IMR-90 (cell line): ENCODE measurements at regions not wholly inside any gene's neighbourhood (a gene's known extent, or its start where the extent isn't known, plus 50 kb on each side); places are given as distances from the start of the nearest gene placed in this dataset.

Experiments used
- ATAC-seq: fragments of 200-7000 bp; cut with Tn5 transposase; 2 replicates; pipeline ENCODE4 v1.9.1; 2020; ENCODE audit warnings: low read depth, mild to moderate bottlenecking, moderate library complexity
- BruUV-seq: library from RNA; stranded (reverse); fragments of 400-500 nt; replicated peaks from 2 replicates; lab custom pipeline; 2021; lab: Mats Ljungman, UMichigan
- CTCF ChIA-PET: fragments of 300-600 bp; formaldehyde crosslinking; extraction: SDS; loops from one replicate; lab custom pipeline; 2021; ENCODE audit warnings: antibody characterized with exemption; lab: Yijun Ruan, JAX
- POLR2A ChIA-PET: fragments of 300-600 bp; sonication (Branson Sonifier 250); formaldehyde crosslinking; loops from one replicate; lab custom pipeline; 2022; ENCODE audit warnings: antibody characterized with exemption; ENCODE audit not compliant: unreplicated experiment; lab: Charles Lee
- DNase-seq: peaks from one replicate; pipeline ENCODE4 v3.0.0; 2013
- H2AFZ ChIP-seq: replicated peaks from 2 replicates; pipeline ENCODE3; 2013; ENCODE audit warnings: low read length, mild to moderate bottlenecking; ENCODE audit not compliant: poor library complexity
- H2AK5ac ChIP-seq: 2 replicates; pipeline ENCODE4 v1.6.1; 2013; ENCODE audit warnings: low read depth, low read length, inconsistent platforms
- H2AK9ac ChIP-seq: replicated peaks from 2 replicates; pipeline ENCODE3; 2013; ENCODE audit warnings: mild to moderate bottlenecking, low read depth, low read length, moderate library complexity; ENCODE audit not compliant: poor library complexity
- H2BK120ac ChIP-seq: 2 replicates; pipeline ENCODE4 v1.6.1; 2013; ENCODE audit warnings: low read depth, low read length, inconsistent platforms
- H2BK15ac ChIP-seq: 3 replicates; pipeline ENCODE4 v1.6.1; 2013; ENCODE audit warnings: low read depth, low read length, inconsistent platforms
- H2BK20ac ChIP-seq: 2 replicates; pipeline ENCODE4 v1.6.1; 2013; ENCODE audit warnings: low read depth, mild to moderate bottlenecking, inconsistent platforms, low read length, moderate library complexity
- H2BK5ac ChIP-seq: 2 replicates; pipeline ENCODE4 v1.6.1; 2013; ENCODE audit warnings: mild to moderate bottlenecking, low read depth, low read length, inconsistent platforms; ENCODE audit not compliant: poor library complexity, severe bottlenecking
- H3K14ac ChIP-seq: replicated peaks from 2 replicates; pipeline ENCODE4 v1.6.1; 2013; ENCODE audit warnings: low read depth, low read length, inconsistent platforms
- H3K18ac ChIP-seq: 2 replicates; pipeline ENCODE4 v1.6.1; 2013; ENCODE audit warnings: low read depth, low read length, control low read depth
- H3K23ac ChIP-seq: 2 replicates; pipeline ENCODE4 v1.6.1; 2013; ENCODE audit warnings: low read depth, low read length, inconsistent platforms
- H3K27ac ChIP-seq: 2 replicates; pipeline ENCODE4 v1.5.1; 2013; ENCODE audit warnings: mild to moderate bottlenecking, control low read depth, low read length; ENCODE audit not compliant: insufficient read depth
- H3K27me3 ChIP-seq: 2 replicates; pipeline ENCODE4 v1.6.1; 2013; ENCODE audit warnings: low read length; ENCODE audit not compliant: control insufficient read depth, insufficient read depth
- H3K36me3 ChIP-seq: 2 replicates; pipeline ENCODE4 v1.6.1; 2013; ENCODE audit warnings: low read length, mixed read lengths; ENCODE audit not compliant: control insufficient read depth, insufficient read depth
- H3K4ac ChIP-seq: 2 replicates; pipeline ENCODE4 v1.6.1; 2013; ENCODE audit warnings: low read depth, low read length, inconsistent platforms
- H3K4me1 ChIP-seq: 2 replicates; pipeline ENCODE4 v1.6.1; 2013; ENCODE audit warnings: low read length, mixed read lengths; ENCODE audit not compliant: control insufficient read depth, insufficient read depth
- H3K4me2 ChIP-seq: 2 replicates; pipeline ENCODE4 v1.6.1; 2013; ENCODE audit warnings: low read depth, mild to moderate bottlenecking, control low read depth, low read length, moderate library complexity
- H3K4me3 ChIP-seq: 2 replicates; pipeline ENCODE4 v1.5.1; 2013; ENCODE audit warnings: low read depth, mild to moderate bottlenecking, control low read depth, low read length, moderate library complexity; ENCODE audit not compliant: insufficient read depth
- H3K56ac ChIP-seq: 2 replicates; pipeline ENCODE4 v1.6.1; 2013; ENCODE audit warnings: low read length, inconsistent platforms; ENCODE audit not compliant: insufficient read depth; ENCODE audit errors: extremely low read depth
- H3K79me1 ChIP-seq, 2 experiments: 2 replicates each; pipeline ENCODE4 v1.6.1; 2013; ENCODE audit warnings: low read length in 2 of 2, inconsistent platforms in 1 of 2, low read depth in 1 of 2
- H3K9ac ChIP-seq: 2 replicates; pipeline ENCODE4 v1.6.1; 2013; ENCODE audit warnings: low read depth, low read length, control low read depth
- H3K9me1 ChIP-seq: 2 replicates; pipeline ENCODE4 v1.6.1; 2013; ENCODE audit warnings: low read length, inconsistent platforms; ENCODE audit not compliant: insufficient read depth
- H3K9me3 ChIP-seq: 2 replicates; pipeline ENCODE4 v1.6.1; 2013; ENCODE audit warnings: low read length; ENCODE audit not compliant: control insufficient read depth, insufficient read depth
- H4K20me1 ChIP-seq: 2 replicates; pipeline ENCODE4 v1.6.1; 2013; ENCODE audit warnings: low read length, inconsistent platforms; ENCODE audit not compliant: insufficient read depth
- H4K5ac ChIP-seq: 2 replicates; pipeline ENCODE4 v1.6.1; 2013; ENCODE audit warnings: mild to moderate bottlenecking, low read depth, low read length, control low read depth
- H4K8ac ChIP-seq, 2 experiments: 2 replicates each; pipeline ENCODE4 v1.6.1; 2013; ENCODE audit warnings: low read depth in 2 of 2, low read length in 2 of 2, control low read depth in 1 of 2, inconsistent platforms in 1 of 2
- H4K91ac ChIP-seq: 2 replicates; pipeline ENCODE4 v1.6.1; 2013; ENCODE audit warnings: low read depth, low read length, inconsistent platforms; ENCODE audit not compliant: insufficient read depth
- BHLHE40 ChIP-seq: fragments of 150-350 bp; IDR thresholded peaks from 2 replicates; pipeline ENCODE4 v1.6.1; 2016; ENCODE audit warnings: mild to moderate bottlenecking, low read depth, low read length
- CEBPB ChIP-seq: IDR thresholded peaks from 2 replicates; pipeline ENCODE4 v1.6.1; 2012; ENCODE audit warnings: low read depth, low read length, improper control_type of control experiment
- CHD1 ChIP-seq: IDR thresholded peaks from 2 replicates; pipeline ENCODE4 v1.6.1; 2012; ENCODE audit warnings: low read depth, low read length, improper control_type of control experiment
- FOS ChIP-seq: fragments of 150-350 bp; IDR thresholded peaks from 2 replicates; pipeline ENCODE4 v1.6.1; 2016; ENCODE audit warnings: low read depth, low read length
- MAFK ChIP-seq: IDR thresholded peaks from 2 replicates; pipeline ENCODE4 v1.6.1; 2012; ENCODE audit warnings: low read depth, low read length, improper control_type of control experiment
- MAZ ChIP-seq: IDR thresholded peaks from 2 replicates; pipeline ENCODE4 v1.6.1; 2012; ENCODE audit warnings: low read depth, mild to moderate bottlenecking, low read length, improper control_type of control experiment, moderate library complexity, borderline replicate concordance
- MXI1 ChIP-seq: IDR thresholded peaks from 2 replicates; pipeline ENCODE4 v1.6.1; 2012; ENCODE audit warnings: low read depth, mild to moderate bottlenecking, low read length, moderate library complexity, borderline replicate concordance
- POLR2A ChIP-seq: IDR thresholded peaks from 2 replicates; pipeline ENCODE4 v1.6.1; 2012; ENCODE audit warnings: mild to moderate bottlenecking, low read depth, low read length
- RAD21 ChIP-seq: IDR thresholded peaks from 2 replicates; pipeline ENCODE4 v1.6.1; 2012; ENCODE audit warnings: low read length, improper control_type of control experiment
- RCOR1 ChIP-seq: IDR thresholded peaks from 2 replicates; pipeline ENCODE4 v1.6.1; 2012; ENCODE audit warnings: mild to moderate bottlenecking, low read length, improper control_type of control experiment; ENCODE audit not compliant: insufficient replicate concordance
- RFX5 ChIP-seq: IDR thresholded peaks from 2 replicates; pipeline ENCODE4 v1.8.0; 2012; ENCODE audit warnings: low read depth, mild to moderate bottlenecking, low read length, moderate library complexity
- SMC3 ChIP-seq: fragments of 150-350 bp; IDR thresholded peaks from 2 replicates; pipeline ENCODE4 v1.6.1; 2016; ENCODE audit warnings: low read depth, mild to moderate bottlenecking, antibody characterized with exemption, low read length, moderate library complexity
- WGBS, 2 experiments: methylation state at CpG; one replicate each; pipeline versions ENCODE4 v1.1.5 to v1.1.7; 2013; ENCODE audit warnings: missing lambda C conversion rate in 2 of 2; ENCODE audit not compliant: insufficient read length in 1 of 2; ENCODE audit errors: extremely low coverage in 2 of 2; 5-methylcytosine and 5-hydroxymethylcytosine counted together
- dilution Hi-C: fragments of 300-500 bp; cut with HindIII; formaldehyde crosslinking; loops from one replicate; pipeline ENCODE4 v1.14.3; 2018; ENCODE audit warnings: low sequenced_read_pairs; ENCODE audit not compliant: unreplicated experiment
- in situ Hi-C: fragments of 300-500 bp; cut with MboI; formaldehyde crosslinking; loops from 3 replicates; pipeline ENCODE4 v1.14.3; 2019; ENCODE audit warnings: low sequenced_read_pairs, inconsistent platforms, mixed read lengths
- intact Hi-C: fragments of 100-400 bp; cut with micrococcal nuclease; formaldehyde crosslinking; loops from 2 replicates; pipeline ENCODE4 v1.10.0; 2022
- TF ChIP-seq, protein P1 (sequence below): fragments of 150-350 bp; IDR thresholded peaks from 2 replicates; pipeline ENCODE4 v1.6.1; 2016; ENCODE audit warnings: low read depth, mild to moderate bottlenecking, low read length, moderate library complexity, borderline replicate concordance
- TF ChIP-seq, protein P2 (sequence below): fragments of 150-350 bp; IDR thresholded peaks from 2 replicates; pipeline ENCODE4 v1.6.1; 2017; ENCODE audit warnings: mild to moderate bottlenecking, antibody characterized with exemption, low read length, low read depth
- TF ChIP-seq, protein P3 (sequence below): conservative IDR thresholded peaks from 2 replicates; pipeline ENCODE4 v1.5.1; 2012; ENCODE audit warnings: mild to moderate bottlenecking, low read depth, low read length, improper control_type of control experiment

DNA sequence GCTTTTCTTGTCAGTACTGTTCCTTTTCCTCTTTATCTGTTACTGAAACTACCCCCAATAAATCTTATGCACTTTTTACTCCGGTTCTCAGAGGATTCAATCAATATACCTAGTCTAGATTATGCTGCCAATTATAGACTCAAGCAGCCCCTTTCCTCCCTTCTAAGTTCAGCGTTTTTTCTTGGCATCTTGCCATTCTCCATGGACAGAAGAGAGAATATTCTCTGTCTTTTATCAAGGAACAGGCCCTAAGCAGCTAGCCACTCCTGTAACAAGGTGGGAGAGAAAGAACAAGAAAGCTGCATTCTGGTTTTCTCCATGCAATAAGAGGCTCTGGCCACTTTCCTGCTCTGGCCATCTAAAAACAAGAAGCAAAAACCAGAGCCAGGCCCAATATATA, 263.0 kb upstream of the ALG10 start:
- ChIA-PET POLR2A (no interaction called here), CTCF (no interaction called here)
- no peak overlapping the region for H3K14ac ChIP-seq
- dilution Hi-C loops: no loop called here
- H3K4me2 ChIP-seq: no peak overlapping the region
- H3K23ac ChIP-seq: no peak overlapping the region
- intact Hi-C loops: no loop called here
- ATAC-seq (no peak), DNase-seq (no peak)
- no peak overlapping the region for H4K5ac ChIP-seq
- H3K4me3 ChIP-seq: no peak overlapping the region
- H3K27ac ChIP-seq: no peak overlapping the region
- no peak overlapping the region for H2BK20ac ChIP-seq
- H4K91ac ChIP-seq: no peak overlapping the region
- H3K4ac ChIP-seq: no peak overlapping the region
- H2AK9ac ChIP-seq: no peak overlapping the region
- H3K9me1 ChIP-seq: no peaks in the 10 kb centered on the region
- no peak overlapping the region for H2BK120ac ChIP-seq
- no peak overlapping the region for H3K18ac ChIP-seq
- no peaks in the 10 kb centered on the region for H3K27me3 ChIP-seq
- no peak overlapping the region for H4K8ac ChIP-seq
- H2BK5ac ChIP-seq: no peak overlapping the region
- H3K56ac ChIP-seq: no peak overlapping the region
- no peak overlapping the region for H3K9ac ChIP-seq
- H3K36me3 ChIP-seq: no peaks in the 10 kb centered on the region
- no peaks in the 10 kb centered on the region for H3K4me1 ChIP-seq
- no peak overlapping the region for H2AK5ac ChIP-seq
- no peak for TF ChIP-seq MAZ
- TF ChIP-seq RAD21: no peak
- TF ChIP-seq CHD1: no peak
- TF ChIP-seq FOS: no peak
- TF ChIP-seq SMC3: no peak
- no peak for TF ChIP-seq CEBPB
- TF ChIP-seq, protein P1, sequence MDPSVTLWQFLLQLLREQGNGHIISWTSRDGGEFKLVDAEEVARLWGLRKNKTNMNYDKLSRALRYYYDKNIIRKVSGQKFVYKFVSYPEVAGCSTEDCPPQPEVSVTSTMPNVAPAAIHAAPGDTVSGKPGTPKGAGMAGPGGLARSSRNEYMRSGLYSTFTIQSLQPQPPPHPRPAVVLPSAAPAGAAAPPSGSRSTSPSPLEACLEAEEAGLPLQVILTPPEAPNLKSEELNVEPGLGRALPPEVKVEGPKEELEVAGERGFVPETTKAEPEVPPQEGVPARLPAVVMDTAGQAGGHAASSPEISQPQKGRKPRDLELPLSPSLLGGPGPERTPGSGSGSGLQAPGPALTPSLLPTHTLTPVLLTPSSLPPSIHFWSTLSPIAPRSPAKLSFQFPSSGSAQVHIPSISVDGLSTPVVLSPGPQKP: no peak
- TF ChIP-seq POLR2A: no peak
- TF ChIP-seq, protein P2, sequence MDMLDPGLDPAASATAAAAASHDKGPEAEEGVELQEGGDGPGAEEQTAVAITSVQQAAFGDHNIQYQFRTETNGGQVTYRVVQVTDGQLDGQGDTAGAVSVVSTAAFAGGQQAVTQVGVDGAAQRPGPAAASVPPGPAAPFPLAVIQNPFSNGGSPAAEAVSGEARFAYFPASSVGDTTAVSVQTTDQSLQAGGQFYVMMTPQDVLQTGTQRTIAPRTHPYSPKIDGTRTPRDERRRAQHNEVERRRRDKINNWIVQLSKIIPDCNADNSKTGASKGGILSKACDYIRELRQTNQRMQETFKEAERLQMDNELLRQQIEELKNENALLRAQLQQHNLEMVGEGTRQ: no peak
- TF ChIP-seq, protein P3, sequence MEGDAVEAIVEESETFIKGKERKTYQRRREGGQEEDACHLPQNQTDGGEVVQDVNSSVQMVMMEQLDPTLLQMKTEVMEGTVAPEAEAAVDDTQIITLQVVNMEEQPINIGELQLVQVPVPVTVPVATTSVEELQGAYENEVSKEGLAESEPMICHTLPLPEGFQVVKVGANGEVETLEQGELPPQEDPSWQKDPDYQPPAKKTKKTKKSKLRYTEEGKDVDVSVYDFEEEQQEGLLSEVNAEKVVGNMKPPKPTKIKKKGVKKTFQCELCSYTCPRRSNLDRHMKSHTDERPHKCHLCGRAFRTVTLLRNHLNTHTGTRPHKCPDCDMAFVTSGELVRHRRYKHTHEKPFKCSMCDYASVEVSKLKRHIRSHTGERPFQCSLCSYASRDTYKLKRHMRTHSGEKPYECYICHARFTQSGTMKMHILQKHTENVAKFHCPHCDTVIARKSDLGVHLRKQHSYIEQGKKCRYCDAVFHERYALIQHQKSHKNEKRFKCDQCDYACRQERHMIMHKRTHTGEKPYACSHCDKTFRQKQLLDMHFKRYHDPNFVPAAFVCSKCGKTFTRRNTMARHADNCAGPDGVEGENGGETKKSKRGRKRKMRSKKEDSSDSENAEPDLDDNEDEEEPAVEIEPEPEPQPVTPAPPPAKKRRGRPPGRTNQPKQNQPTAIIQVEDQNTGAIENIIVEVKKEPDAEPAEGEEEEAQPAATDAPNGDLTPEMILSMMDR: no peak
- TF ChIP-seq BHLHE40: no peak
- no peak for TF ChIP-seq MXI1
- TF ChIP-seq RFX5: no peak
- TF ChIP-seq MAFK: no peak
- no peak for TF ChIP-seq RCOR1
- H2BK15ac ChIP-seq: no peak overlapping the region
- no TSS peak for BruUV-seq
- no peaks in the 10 kb centered on the region for H3K79me1 ChIP-seq
- in situ Hi-C loops: no loop called here
- no peaks in the 10 kb centered on the region for H4K20me1 ChIP-seq
- peaks cover 4% of the 10 kb centered on the region for H3K9me3 ChIP-seq
- H2AFZ ChIP-seq: no peak overlapping the region
- 38% methylated on average over 1 of the region's 2 CpGs; no CpG with 5 or more reads in 1 of the 2 experiments for whole genome bisulfite sequencing, 2 experiments
